A549 (cell line): ENCODE measurements at regions not wholly inside any gene's neighbourhood (a gene's known extent, or its start where the extent isn't known, plus 50 kb on each side); places are given as distances from the start of the nearest gene placed in this dataset.

Experiments used
- CTCF ChIP-seq: fragments of >200 bp; sonication (Bioruptor Twin); formaldehyde crosslinking; IDR thresholded peaks from 3 replicates; pipeline ENCODE4 v1.5.1; 2016
- MAZ ChIP-seq: fragments of 150-350 bp; IDR thresholded peaks from 2 replicates; pipeline ENCODE4 v1.6.1; 2014; ENCODE audit warnings: antibody characterized with exemption, low read depth, low read length, borderline replicate concordance
- TP53 ChIP-seq: fragments of 250-450 bp; sonication (Bioruptor Pico); IDR thresholded peaks from 2 replicates; pipeline ENCODE4 v1.5.0; 2021; ENCODE audit warnings: mild to moderate bottlenecking, moderate library complexity

GRCh38 chr13:105312906-105313305, 1222.6 kb downstream of the EFNB2 start:
- TF ChIP-seq MAZ (no peak), CTCF (no peak), TP53 (no peak)
